HepG2 (cell line): ENCODE measurements at regions not wholly inside any gene's neighbourhood (a gene's known extent, or its start where the extent isn't known, plus 50 kb on each side); places are given as distances from the start of the nearest gene placed in this dataset.
A peak's percentile ranks its signal among the peaks of the same experiment; 100 is the strongest.

Experiments used
- CBX5 ChIP-seq: sonication (generic); formaldehyde crosslinking; IDR thresholded peaks from 2 replicates; pipeline ENCODE4 v1.4.0; 2020; ENCODE audit warnings: missing genetic modification reagents, borderline replicate concordance
- CENPT ChIP-seq: sonication (generic); formaldehyde crosslinking; IDR thresholded peaks from 2 replicates; pipeline ENCODE4 v1.8.0; 2022; ENCODE audit warnings: low read depth, mild to moderate bottlenecking, moderate library complexity, missing genetic modification reagents
- ELF4 ChIP-seq: sonication (generic); formaldehyde crosslinking; IDR thresholded peaks from 2 replicates; pipeline ENCODE4 v1.5.0; 2020; ENCODE audit warnings: missing genetic modification reagents, mild to moderate bottlenecking, moderate library complexity, borderline replicate concordance
- FOXK1 ChIP-seq: sonication (generic); formaldehyde crosslinking; IDR thresholded peaks from 2 replicates; pipeline ENCODE4 v1.4.0; 2020; ENCODE audit warnings: low read depth, missing genetic modification reagents, borderline replicate concordance
- HINFP ChIP-seq: sonication (generic); formaldehyde crosslinking; IDR thresholded peaks from 2 replicates; pipeline ENCODE4 v1.4.0; 2020; ENCODE audit warnings: low read depth, mild to moderate bottlenecking, missing genetic modification reagents
- HNRNPL ChIP-seq: fragments of 200-400 bp; formaldehyde crosslinking; IDR thresholded peaks from 2 replicates; pipeline ENCODE4 v1.6.1; 2017; ENCODE audit warnings: mild to moderate bottlenecking, low read depth, low read length
- JARID2 ChIP-seq: sonication (generic); formaldehyde crosslinking; IDR thresholded peaks from 2 replicates; pipeline ENCODE4 v1.8.1; 2023; ENCODE audit warnings: missing genetic modification reagents, inconsistent platforms; ENCODE audit not compliant: insufficient replicate concordance
- MTF2 ChIP-seq: sonication (generic); formaldehyde crosslinking; IDR thresholded peaks from 2 replicates; pipeline ENCODE4 v1.5.0; 2020; ENCODE audit warnings: missing genetic modification reagents, borderline replicate concordance
- PRDM10 ChIP-seq: sonication (generic); formaldehyde crosslinking; IDR thresholded peaks from 2 replicates; pipeline ENCODE4 v1.4.0; 2020; ENCODE audit warnings: low read depth, missing genetic modification reagents
- PTBP1 ChIP-seq: fragments of 200-400 bp; formaldehyde crosslinking; IDR thresholded peaks from 2 replicates; pipeline ENCODE4 v1.6.1; 2018; ENCODE audit warnings: low read length, low read depth; ENCODE audit not compliant: poor library complexity, severe bottlenecking
- RELA ChIP-seq: sonication (generic); formaldehyde crosslinking; IDR thresholded peaks from 2 replicates; pipeline ENCODE4 v1.4.0; 2020; ENCODE audit warnings: missing genetic modification reagents
- ZBTB37 ChIP-seq: sonication (generic); formaldehyde crosslinking; IDR thresholded peaks from 2 replicates; pipeline ENCODE4 v1.4.0; 2020; ENCODE audit warnings: mild to moderate bottlenecking, missing genetic modification reagents
- ZFP41 ChIP-seq: sonication (generic); formaldehyde crosslinking; IDR thresholded peaks from 2 replicates; pipeline ENCODE4 v1.4.0; 2020; ENCODE audit warnings: mild to moderate bottlenecking, missing genetic modification reagents, borderline replicate concordance
- ZNF788 ChIP-seq: sonication (generic); formaldehyde crosslinking; IDR thresholded peaks from 2 replicates; pipeline ENCODE4 v1.5.0; 2020; ENCODE audit warnings: mild to moderate bottlenecking, missing genetic modification reagents, borderline replicate concordance
- TF ChIP-seq, protein P1 (sequence below): sonication (generic); formaldehyde crosslinking; conservative IDR thresholded peaks from 2 replicates; pipeline ENCODE4 v1.5.0; 2020; ENCODE audit warnings: missing genetic modification reagents

DNA sequence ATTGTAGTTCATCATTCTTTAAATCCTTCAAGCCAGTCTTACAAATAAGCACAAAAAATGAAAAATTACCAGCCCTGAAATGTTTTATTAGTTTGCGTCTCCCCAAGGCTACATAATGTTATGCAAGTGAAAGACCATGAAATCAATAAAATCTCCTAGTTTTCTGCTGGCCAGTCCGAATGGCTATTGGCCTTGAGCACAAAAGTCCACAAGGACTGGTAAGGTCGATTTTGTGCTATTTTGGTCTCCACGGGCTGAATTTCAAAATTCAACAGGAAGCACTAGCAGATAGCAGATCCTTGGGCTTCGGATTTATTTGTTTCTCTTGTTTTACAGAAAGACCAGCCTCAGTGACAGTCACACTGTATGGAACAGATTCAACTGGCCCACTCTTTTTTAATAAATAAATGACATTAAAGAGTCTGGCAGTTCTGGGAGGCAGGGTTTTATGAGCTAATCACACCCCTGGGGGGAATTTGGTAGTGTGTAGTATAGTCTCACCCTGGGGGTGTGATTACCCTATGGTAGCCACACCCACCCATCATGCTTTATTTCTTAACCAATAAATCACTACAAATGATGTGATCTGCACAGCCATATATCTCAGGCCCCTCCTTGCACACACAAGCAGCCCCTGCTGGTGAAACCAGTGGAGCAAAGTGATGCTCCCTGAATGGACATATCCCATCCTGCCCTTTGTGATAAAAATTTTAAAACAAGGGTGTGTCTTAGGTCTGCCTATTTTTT, 51.1 kb upstream of the TMEM33 start (continued):
- TF ChIP-seq ELF4 (CRISPR knock-in tag) (no peak), FOXK1 (CRISPR knock-in tag) (peak; percentile 33; the same call in 1 of the 2 replicates), JARID2 (CRISPR knock-in tag) (no peak), MTF2 (no peak), ZBTB37 (no peak), HNRNPL (no peak), PRDM10 (CRISPR knock-in tag) (no peak), ZFP41 (CRISPR knock-in tag) (no peak), ZNF788 (CRISPR knock-in tag) (no peak), PTBP1 (no peak), CENPT (CRISPR knock-in tag) (no peak), RELA (CRISPR knock-in tag) (no peak), HINFP (no peak), CBX5 (CRISPR knock-in tag) (no peak)
- TF ChIP-seq, protein P1, sequence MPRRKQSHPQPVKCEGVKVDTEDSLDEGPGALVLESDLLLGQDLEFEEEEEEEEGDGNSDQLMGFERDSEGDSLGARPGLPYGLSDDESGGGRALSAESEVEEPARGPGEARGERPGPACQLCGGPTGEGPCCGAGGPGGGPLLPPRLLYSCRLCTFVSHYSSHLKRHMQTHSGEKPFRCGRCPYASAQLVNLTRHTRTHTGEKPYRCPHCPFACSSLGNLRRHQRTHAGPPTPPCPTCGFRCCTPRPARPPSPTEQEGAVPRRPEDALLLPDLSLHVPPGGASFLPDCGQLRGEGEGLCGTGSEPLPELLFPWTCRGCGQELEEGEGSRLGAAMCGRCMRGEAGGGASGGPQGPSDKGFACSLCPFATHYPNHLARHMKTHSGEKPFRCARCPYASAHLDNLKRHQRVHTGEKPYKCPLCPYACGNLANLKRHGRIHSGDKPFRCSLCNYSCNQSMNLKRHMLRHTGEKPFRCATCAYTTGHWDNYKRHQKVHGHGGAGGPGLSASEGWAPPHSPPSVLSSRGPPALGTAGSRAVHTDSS (CRISPR knock-in tag), result no peak
